Smooth muscle cell (in vitro differentiated cells): ENCODE measurements at regions not wholly inside any gene's neighbourhood (a gene's known extent, or its start where the extent isn't known, plus 50 kb on each side); places are given as distances from the start of the nearest gene placed in this dataset.

Source experiments
- DNase-seq: peaks from one replicate; lab custom pipeline; 2025; ENCODE audit not compliant: unreplicated experiment; lab: John Stamatoyannopoulos, UW
- H2AFZ ChIP-seq: fragments of 200-600 bp; sonication (generic); 2 replicates; pipeline ENCODE4 v1.6.0; 2016; ENCODE audit warnings: antibody characterized with exemption, low read depth, mild to moderate bottlenecking
- H3F3A ChIP-seq: fragments of 200-600 bp; sonication (generic); 2 replicates; pipeline ENCODE4 v1.6.0; 2017; ENCODE audit warnings: antibody characterized with exemption, low read depth
- H3K27ac ChIP-seq: fragments of 200-600 bp; sonication (generic); 2 replicates; pipeline ENCODE4 v1.5.1; 2016; ENCODE audit warnings: low read depth, mild to moderate bottlenecking
- H3K27me3 ChIP-seq: fragments of 200-600 bp; sonication (generic); 2 replicates; pipeline ENCODE4 v1.6.1; 2016; ENCODE audit warnings: low read depth, mild to moderate bottlenecking
- H3K36me3 ChIP-seq: fragments of 200-600 bp; sonication (generic); 2 replicates; pipeline ENCODE4 v1.5.1; 2016; ENCODE audit warnings: low read depth
- H3K4me1 ChIP-seq: fragments of 200-600 bp; sonication (generic); 2 replicates; pipeline ENCODE4 v1.5.1; 2016; ENCODE audit warnings: low read depth
- H3K4me2 ChIP-seq: fragments of 200-600 bp; sonication (generic); 2 replicates; pipeline ENCODE4 v1.6.0; 2016; ENCODE audit warnings: mild to moderate bottlenecking
- H3K4me3 ChIP-seq: fragments of 200-600 bp; sonication (generic); 2 replicates; pipeline ENCODE4 v1.5.1; 2016; ENCODE audit warnings: mild to moderate bottlenecking
- H3K79me2 ChIP-seq: fragments of 200-600 bp; sonication (generic); 2 replicates; pipeline ENCODE4 v1.6.0; 2016; ENCODE audit warnings: low read depth, mild to moderate bottlenecking
- H3K9ac ChIP-seq: fragments of 200-600 bp; sonication (generic); 2 replicates; pipeline ENCODE4 v1.6.0; 2016; ENCODE audit warnings: low read depth
- H3K9me3 ChIP-seq: fragments of 200-600 bp; sonication (generic); replicated peaks from 2 replicates; pipeline ENCODE4 v1.5.1; 2016; ENCODE audit warnings: low read depth
- H4K20me1 ChIP-seq: fragments of 200-600 bp; sonication (generic); 2 replicates; pipeline ENCODE4 v1.6.0; 2016; ENCODE audit warnings: low read depth
- CTCF ChIP-seq: fragments of 200-600 bp; sonication (generic); IDR thresholded peaks from 2 replicates; pipeline ENCODE4 v1.5.1; 2017; ENCODE audit warnings: borderline replicate concordance, mild to moderate bottlenecking, antibody characterized with exemption; ENCODE audit not compliant: insufficient read depth, poor library complexity, severe bottlenecking
- WGBS: methylation state at CpG from one replicate; pipeline ENCODE4 v1.1.7; 2016; ENCODE audit warnings: low lambda C conversion rate; 5-methylcytosine and 5-hydroxymethylcytosine counted together

- H3K9me3 ChIP-seq: no peaks in the 10 kb centered on the region
- 94% methylated on average over 13 of the region's 13 CpGs for WGBS
Observed at GRCh38 chr21:35674091-35674671, 386.1 kb downstream of the SETD4 start.

DNA sequence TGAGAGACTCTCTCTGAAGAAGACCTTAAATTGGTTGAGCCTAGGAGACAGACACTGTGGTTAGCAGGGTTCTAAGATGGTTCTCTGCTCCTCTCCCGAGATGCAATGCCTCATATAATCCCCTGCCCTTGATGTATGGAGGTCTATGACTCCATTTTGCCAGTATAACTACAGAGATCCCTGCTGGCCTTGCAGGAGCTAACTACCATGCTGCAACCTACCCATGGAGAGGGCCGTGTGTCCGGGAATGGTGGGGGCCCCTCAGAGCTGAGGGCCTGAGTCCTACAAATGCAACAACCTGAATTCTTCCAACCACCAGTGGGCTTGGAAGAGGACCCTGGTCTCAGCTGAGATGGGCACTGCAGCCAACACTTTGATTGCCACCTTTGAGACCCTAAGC lies 388.0 kb downstream of the SETD4 start:
- no peak overlapping the region for H3K9ac ChIP-seq
- H2AFZ ChIP-seq: no peak overlapping the region
- no peak overlapping the region for H3K4me2 ChIP-seq
- H3F3A ChIP-seq: no peaks in the 10 kb centered on the region
- no peak overlapping the region for H3K27ac ChIP-seq
- H3K36me3 ChIP-seq: no peaks in the 10 kb centered on the region
- no peaks in the 10 kb centered on the region for H3K79me2 ChIP-seq
- DNase-seq: no peak
- H3K9me3 ChIP-seq: no peaks in the 10 kb centered on the region
- no peak for TF ChIP-seq CTCF
- no peaks in the 10 kb centered on the region for H3K27me3 ChIP-seq
- no peak overlapping the region for H3K4me3 ChIP-seq
- 91% methylated on average over 3 of the region's 3 CpGs for WGBS
- no peaks in the 10 kb centered on the region for H3K4me1 ChIP-seq
- H4K20me1 ChIP-seq: no peaks in the 10 kb centered on the region

More at GRCh38 chr21:35674091-35674671, 386.1 kb downstream of the SETD4 start:
- Histone ChIP-seq H3K79me2 (no peaks in the 10 kb centered on the region), H3K4me1 (no peaks in the 10 kb centered on the region), H3K36me3 (no peaks in the 10 kb centered on the region), H4K20me1 (no peaks in the 10 kb centered on the region), H3K27ac (no peak overlapping the region), H3K9ac (no peak overlapping the region), H3K4me3 (no peak overlapping the region), H3K27me3 (no peaks in the 10 kb centered on the region), H3K4me2 (no peak overlapping the region), H2AFZ (no peak overlapping the region), H3F3A (no peaks in the 10 kb centered on the region)
- no peak for TF ChIP-seq CTCF
- no peak for DNase-seq

DNA sequence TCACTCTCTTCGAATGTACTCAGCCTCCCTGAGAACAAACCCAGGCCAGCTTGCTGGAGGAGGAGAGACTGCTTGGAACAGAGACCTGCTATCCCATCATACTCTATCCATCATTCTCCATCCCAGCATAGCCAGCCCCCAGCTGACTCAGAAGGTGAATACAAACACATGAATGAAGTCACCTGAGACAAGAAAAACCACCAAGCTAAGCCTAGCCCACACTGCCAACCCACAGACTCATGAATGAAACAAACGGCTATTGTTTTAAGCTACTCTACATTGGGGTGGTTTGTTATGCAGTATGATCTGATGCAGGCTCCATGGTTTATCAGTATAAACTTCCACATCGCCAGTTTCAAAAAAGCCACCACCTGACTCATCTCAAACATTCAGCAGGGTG lies 395.6 kb downstream of the SETD4 start:
- Histone ChIP-seq H3K27ac (peak overlapping the region; percentile 50), H2AFZ (no peak overlapping the region), H3K4me1 (no peaks in the 10 kb centered on the region), H3K36me3 (no peaks in the 10 kb centered on the region), H4K20me1 (no peaks in the 10 kb centered on the region), H3K27me3 (no peaks in the 10 kb centered on the region), H3K9ac (no peak overlapping the region), H3F3A (no peaks in the 10 kb centered on the region), H3K79me2 (no peaks in the 10 kb centered on the region), H3K4me3 (no peak overlapping the region), H3K9me3 (no peaks in the 10 kb centered on the region), H3K4me2 (no peak overlapping the region)
- DNase-seq: no peak
- no peak for TF ChIP-seq CTCF
- 74% methylated on average over 3 of the region's 3 CpGs for WGBS
